Nucleus accumbens (tissue), 56 donors: ENCODE measurements at regions not wholly inside any gene's neighbourhood (a gene's known extent, or its start where the extent isn't known, plus 50 kb on each side); places are given as distances from the start of the nearest gene placed in this dataset.
A peak's percentile ranks its signal among the peaks of the same experiment; 100 is the strongest.

ENCODE experiments used
- DNase-seq, 56 donors: peaks; one replicate each; lab custom pipeline; 2025; lab: John Stamatoyannopoulos, UW

GRCh38 chr17:77597418-77598240 lies 360.9 kb upstream of the TNRC6C start:
- DNase-seq: no peak

- no peak for DNase-seq
These were observed 360.3 kb upstream of the TNRC6C start for GRCh38 chr17:77598241-77598620.

- no peak for DNase-seq
These were observed 358.8 kb upstream of the TNRC6C start for GRCh38 chr17:77599699-77600098.

- no peak for DNase-seq
These were observed 358.2 kb upstream of the TNRC6C start for GRCh38 chr17:77600346-77600745.

GRCh38 chr17:77601054-77601979 lies 357.2 kb upstream of the TNRC6C start:
- no peak for DNase-seq

GRCh38 chr17:77602062-77602746 lies 356.3 kb upstream of the TNRC6C start:
- DNase-seq: peak in 1 of 56 donors; percentile 11

- no peak for DNase-seq
These were observed 355.4 kb upstream of the TNRC6C start for GRCh38 chr17:77602883-77603640.

- DNase-seq: no peak
These were observed 354.1 kb upstream of the TNRC6C start for GRCh38 chr17:77604301-77604972.

GRCh38 chr17:77604973-77605313 lies 353.6 kb upstream of the TNRC6C start:
- no peak for DNase-seq

GRCh38 chr17:77606146-77606864 lies 352.2 kb upstream of the TNRC6C start:
- DNase-seq: no peak

GRCh38 chr17:77606865-77607210 lies 351.7 kb upstream of the TNRC6C start:
- no peak for DNase-seq

- no peak for DNase-seq
These were observed 350.9 kb upstream of the TNRC6C start for GRCh38 chr17:77607606-77608005.

GRCh38 chr17:77608431-77608830 lies 350.1 kb upstream of the TNRC6C start:
- no peak for DNase-seq

GRCh38 chr17:77609553-77610517 lies 348.7 kb upstream of the TNRC6C start:
- DNase-seq: no peak

- no peak for DNase-seq
These were observed 348.0 kb upstream of the TNRC6C start for GRCh38 chr17:77610518-77610893.

- no peak for DNase-seq
These were observed 347.5 kb upstream of the TNRC6C start for GRCh38 chr17:77610972-77611521.

GRCh38 chr17:77611791-77612502 lies 346.6 kb upstream of the TNRC6C start:
- no peak for DNase-seq
